Activated CD8-positive, alpha-beta T cell treated with anti-CD3 and anti-CD28 coated beads for 36 hours (primary cell): ENCODE measurements at regions not wholly inside any gene's neighbourhood (a gene's known extent, or its start where the extent isn't known, plus 50 kb on each side); places are given as distances from the start of the nearest gene placed in this dataset.

Experiments used
- ATAC-seq: fragments of 200-7000 bp; cut with Tn5 transposase; one replicate; pipeline ENCODE4 v1.10.0; 2021; ENCODE audit warnings: mild to moderate bottlenecking, moderate library complexity
- CTCF ChIA-PET: fragments of 350-600 bp; sonication (Branson Sonifier 250); formaldehyde crosslinking; loops from one replicate; lab custom pipeline; 2021; ENCODE audit warnings: antibody characterized with exemption; lab: Charles Lee
- POLR2A ChIA-PET: fragments of 350-600 bp; sonication (Branson Sonifier 250); formaldehyde crosslinking; loops from one replicate; lab custom pipeline; 2021; ENCODE audit warnings: antibody characterized with exemption; lab: Charles Lee
- DNase-seq: peaks from one replicate; pipeline ENCODE4 v3.0.0-alpha.2; 2020
- H3K27ac Mint-ChIP-seq: one replicate; pipeline ENCODE4 v1.8.0; 2021; ENCODE audit warnings: mild to moderate bottlenecking, mixed read lengths
- H3K27me3 Mint-ChIP-seq: one replicate; pipeline ENCODE4 v1.8.0; 2021; ENCODE audit warnings: mixed read lengths
- H3K36me3 Mint-ChIP-seq: one replicate; pipeline ENCODE4 v1.8.0; 2021; ENCODE audit warnings: low read depth, mixed read lengths
- H3K4me1 Mint-ChIP-seq: one replicate; pipeline ENCODE4 v1.8.0; 2021; ENCODE audit warnings: low read depth, mixed read lengths
- H3K4me3 Mint-ChIP-seq: one replicate; pipeline ENCODE4 v1.8.0; 2021; ENCODE audit warnings: mild to moderate bottlenecking, moderate library complexity, mixed read lengths
- H3K9me3 Mint-ChIP-seq: one replicate; pipeline ENCODE4 v1.8.0; 2021; ENCODE audit warnings: mixed read lengths
- intact Hi-C: fragments of 100-400 bp; cut with micrococcal nuclease; formaldehyde crosslinking; loops from one replicate; pipeline ENCODE4 v1.10.0; 2022
- TF ChIP-seq, protein P1 (sequence below): fragments of 200-600 bp; IDR thresholded peaks from one replicate; pipeline ENCODE4 v1.8.0; 2022; ENCODE audit warnings: antibody characterized with exemption, mild to moderate bottlenecking

DNA sequence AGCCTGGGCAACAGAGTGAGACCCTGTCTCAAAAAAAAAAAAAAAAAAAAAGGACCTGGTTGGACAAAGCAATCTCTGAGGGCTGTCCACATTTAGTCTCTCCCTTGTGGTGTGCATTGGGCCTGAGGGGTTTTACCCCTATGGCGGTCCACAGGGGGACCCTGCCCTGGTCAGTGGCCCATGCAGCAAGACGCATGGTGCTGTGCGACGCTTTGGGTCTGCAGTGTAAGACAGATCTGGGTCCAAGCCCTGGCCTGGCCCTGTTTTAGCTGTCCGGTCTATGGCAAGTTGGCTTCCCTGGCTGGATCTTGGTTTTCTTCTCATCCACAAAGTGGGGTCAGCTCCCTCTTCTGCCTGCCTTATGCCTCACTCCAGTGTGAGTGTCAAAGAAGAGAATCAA is 123.2 kb upstream of the NLRP1 start:
- H3K9me3 Mint-ChIP-seq: peaks cover 3% of the 10 kb centered on the region
- no peak overlapping the region for H3K4me3 Mint-ChIP-seq
- CTCF ChIA-PET: interaction anchor here (1.1 to 4.6 kb wide), 7 partner anchors 10 to 125 kb away, joined by 3 to 36 read pairs (median 4); partner anchors contain the start of gene NLRP1
- no peaks in the 10 kb centered on the region for H3K4me1 Mint-ChIP-seq
- TF ChIP-seq, protein P1, sequence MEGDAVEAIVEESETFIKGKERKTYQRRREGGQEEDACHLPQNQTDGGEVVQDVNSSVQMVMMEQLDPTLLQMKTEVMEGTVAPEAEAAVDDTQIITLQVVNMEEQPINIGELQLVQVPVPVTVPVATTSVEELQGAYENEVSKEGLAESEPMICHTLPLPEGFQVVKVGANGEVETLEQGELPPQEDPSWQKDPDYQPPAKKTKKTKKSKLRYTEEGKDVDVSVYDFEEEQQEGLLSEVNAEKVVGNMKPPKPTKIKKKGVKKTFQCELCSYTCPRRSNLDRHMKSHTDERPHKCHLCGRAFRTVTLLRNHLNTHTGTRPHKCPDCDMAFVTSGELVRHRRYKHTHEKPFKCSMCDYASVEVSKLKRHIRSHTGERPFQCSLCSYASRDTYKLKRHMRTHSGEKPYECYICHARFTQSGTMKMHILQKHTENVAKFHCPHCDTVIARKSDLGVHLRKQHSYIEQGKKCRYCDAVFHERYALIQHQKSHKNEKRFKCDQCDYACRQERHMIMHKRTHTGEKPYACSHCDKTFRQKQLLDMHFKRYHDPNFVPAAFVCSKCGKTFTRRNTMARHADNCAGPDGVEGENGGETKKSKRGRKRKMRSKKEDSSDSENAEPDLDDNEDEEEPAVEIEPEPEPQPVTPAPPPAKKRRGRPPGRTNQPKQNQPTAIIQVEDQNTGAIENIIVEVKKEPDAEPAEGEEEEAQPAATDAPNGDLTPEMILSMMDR: no peak
- H3K27ac Mint-ChIP-seq: no peak overlapping the region
- intact Hi-C loops: loop anchor here (5.0 kb wide), 1 partner anchor 115 kb away; no protein-coding TSS in a partner anchor
- peaks cover 11% of the 10 kb centered on the region for H3K27me3 Mint-ChIP-seq
- H3K36me3 Mint-ChIP-seq: no peaks in the 10 kb centered on the region
- DNase-seq (no peak), ATAC-seq (no peak)
- POLR2A ChIA-PET: no interaction called here

DNA sequence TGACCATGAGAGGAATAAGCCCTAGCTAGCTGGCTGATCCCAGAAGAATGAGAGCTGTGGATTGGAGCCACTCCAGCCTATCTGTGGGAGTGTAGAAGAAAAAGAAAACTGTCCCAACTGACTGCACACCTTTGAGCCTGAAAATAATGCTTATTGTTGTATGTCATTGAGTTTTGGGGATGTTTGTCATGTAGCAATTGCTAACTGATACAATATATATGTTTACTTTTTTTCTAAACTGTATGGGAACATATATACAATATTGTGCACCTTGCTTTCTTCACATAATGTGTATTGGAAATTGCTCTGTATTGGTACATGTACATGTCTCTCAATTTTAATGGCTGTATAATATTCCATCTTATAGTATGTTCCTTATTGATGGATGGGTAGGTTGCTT is 124.0 kb upstream of the NLRP1 start:
- DNase-seq: no peak
- Mint-ChIP-seq H3K4me1 (no peaks in the 10 kb centered on the region), H3K9me3 (peaks cover 2% of the 10 kb centered on the region), H3K27me3 (peaks cover 17% of the 10 kb centered on the region), H3K36me3 (no peaks in the 10 kb centered on the region), H3K4me3 (no peak overlapping the region), H3K27ac (no peak overlapping the region)
- POLR2A ChIA-PET: no interaction called here
- CTCF ChIA-PET: interaction anchor here (1.1 to 4.6 kb wide), 7 partner anchors 11 to 126 kb away, joined by 3 to 36 read pairs (median 4); partner anchors contain the start of gene NLRP1
- ATAC-seq: no peak
- intact Hi-C loops: loop anchor here (5.0 kb wide), 1 partner anchor 116 kb away; no protein-coding TSS in a partner anchor
- TF ChIP-seq, protein P1: no peak

DNA sequence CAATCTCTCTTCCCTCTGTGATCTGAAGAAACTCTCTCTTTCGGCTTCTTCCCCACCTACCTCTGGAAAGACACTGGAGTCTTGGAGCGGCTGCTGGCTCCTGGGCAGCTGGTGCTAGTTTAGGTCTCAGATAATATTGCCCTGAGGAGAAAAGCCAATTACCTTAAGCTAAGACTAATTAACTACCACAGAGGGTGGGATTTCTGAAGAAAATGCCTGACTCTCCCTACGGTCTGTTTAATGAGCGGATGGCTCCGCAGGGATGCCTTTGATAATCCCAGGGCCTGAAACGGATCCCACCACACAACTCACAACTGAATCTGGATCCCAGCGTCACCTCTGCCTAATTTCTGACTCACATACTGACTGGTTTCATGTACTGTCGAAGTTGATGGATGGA is 127.0 kb upstream of the NLRP1 start:
- Mint-ChIP-seq H3K27me3 (peaks cover 27% of the 10 kb centered on the region), H3K4me3 (no peak overlapping the region), H3K27ac (no peak overlapping the region), H3K9me3 (peaks cover 2% of the 10 kb centered on the region), H3K36me3 (no peaks in the 10 kb centered on the region), H3K4me1 (no peaks in the 10 kb centered on the region)
- ChIA-PET CTCF (no interaction called here), POLR2A (interaction anchor here (0.9 kb wide), 1 partner anchor 8 kb away, joined by 3 read pairs; no protein-coding TSS in a partner anchor)
- intact Hi-C loops: no loop called here
- DNase-seq (no peak), ATAC-seq (no peak)
- TF ChIP-seq, protein P1: no peak

DNA sequence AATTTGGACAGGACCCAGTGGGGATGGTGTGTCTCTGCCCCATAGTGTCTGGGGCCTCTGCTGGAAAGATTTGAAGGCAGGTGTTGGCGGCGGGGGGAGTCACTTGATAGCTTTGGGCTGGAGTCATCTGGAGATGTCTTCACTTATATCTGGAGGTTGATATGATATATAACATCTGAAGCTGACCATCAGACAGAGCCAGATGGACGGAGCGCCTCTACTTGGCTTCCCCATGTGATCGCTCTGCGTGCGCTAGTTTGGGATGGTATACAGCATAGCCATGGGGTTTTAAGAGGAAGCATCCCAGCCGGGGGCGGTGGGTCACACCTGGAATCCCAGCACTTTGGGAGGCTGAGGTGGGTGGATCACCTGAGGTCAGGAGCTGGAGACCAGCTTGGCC is 130.7 kb upstream of the NLRP1 start:
- Mint-ChIP-seq H3K27ac (no peak overlapping the region), H3K4me3 (no peak overlapping the region), H3K36me3 (no peaks in the 10 kb centered on the region), H3K4me1 (no peaks in the 10 kb centered on the region), H3K9me3 (peaks cover 2% of the 10 kb centered on the region), H3K27me3 (peaks cover 34% of the 10 kb centered on the region)
- CTCF ChIA-PET: no interaction called here
- DNase-seq: no peak
- TF ChIP-seq, protein P1: no peak
- intact Hi-C loops: no loop called here
- POLR2A ChIA-PET: no interaction called here
- no peak for ATAC-seq

DNA sequence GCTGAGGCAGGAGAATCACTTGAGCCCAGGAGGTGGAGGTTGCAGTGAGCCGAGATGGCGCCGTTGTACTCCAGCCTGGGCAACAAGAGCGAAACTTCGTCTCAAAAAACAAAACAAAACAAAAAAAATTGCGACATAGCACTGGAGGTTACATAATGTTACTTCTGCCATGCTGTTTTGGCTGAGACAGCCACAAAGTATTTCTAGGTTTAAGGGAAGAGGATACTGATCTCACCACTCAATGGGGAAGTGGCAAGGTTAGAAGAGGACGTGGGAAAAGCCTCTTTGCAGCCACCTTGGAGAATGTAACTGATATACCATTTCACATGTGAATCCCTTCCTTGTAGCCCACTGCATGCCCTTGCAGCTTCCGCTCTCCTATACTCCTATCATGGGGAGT is 131.2 kb upstream of the NLRP1 start:
- no peaks in the 10 kb centered on the region for H3K9me3 Mint-ChIP-seq
- POLR2A ChIA-PET: no interaction called here

More for the DNA sequence above, 131.2 kb upstream of the NLRP1 start:
- CTCF ChIA-PET: interaction anchor here (1.1 kb wide), 1 partner anchor 10 kb away, joined by 3 read pairs; no protein-coding TSS in a partner anchor
- intact Hi-C loops: no loop called here
- ATAC-seq: no peak
- Mint-ChIP-seq H3K27ac (no peak overlapping the region), H3K4me1 (no peaks in the 10 kb centered on the region), H3K4me3 (no peak overlapping the region), H3K27me3 (peaks cover 31% of the 10 kb centered on the region), H3K36me3 (no peaks in the 10 kb centered on the region)
- TF ChIP-seq, protein P1: no peak
- DNase-seq: no peak
